Breast epithelium (tissue), 3 donors: ENCODE measurements at regions not wholly inside any gene's neighbourhood (a gene's known extent, or its start where the extent isn't known, plus 50 kb on each side); places are given as distances from the start of the nearest gene placed in this dataset.

Experiments
- POLR2A ChIP-seq: fragments of 450-650 bp; IDR thresholded peaks from one replicate; pipeline ENCODE4 v1.6.1; 2016; ENCODE audit warnings: antibody characterized with exemption, mild to moderate bottlenecking, moderate library complexity
- TF ChIP-seq, protein P1 (sequence below), 3 donors: fragments of 450-650 bp; IDR thresholded peaks; one replicate each; pipeline ENCODE4 v1.5.1; 2016 to 2017; ENCODE audit warnings: antibody characterized with exemption in 3 of 3, mild to moderate bottlenecking in 3 of 3, moderate library complexity in 3 of 3

DNA sequence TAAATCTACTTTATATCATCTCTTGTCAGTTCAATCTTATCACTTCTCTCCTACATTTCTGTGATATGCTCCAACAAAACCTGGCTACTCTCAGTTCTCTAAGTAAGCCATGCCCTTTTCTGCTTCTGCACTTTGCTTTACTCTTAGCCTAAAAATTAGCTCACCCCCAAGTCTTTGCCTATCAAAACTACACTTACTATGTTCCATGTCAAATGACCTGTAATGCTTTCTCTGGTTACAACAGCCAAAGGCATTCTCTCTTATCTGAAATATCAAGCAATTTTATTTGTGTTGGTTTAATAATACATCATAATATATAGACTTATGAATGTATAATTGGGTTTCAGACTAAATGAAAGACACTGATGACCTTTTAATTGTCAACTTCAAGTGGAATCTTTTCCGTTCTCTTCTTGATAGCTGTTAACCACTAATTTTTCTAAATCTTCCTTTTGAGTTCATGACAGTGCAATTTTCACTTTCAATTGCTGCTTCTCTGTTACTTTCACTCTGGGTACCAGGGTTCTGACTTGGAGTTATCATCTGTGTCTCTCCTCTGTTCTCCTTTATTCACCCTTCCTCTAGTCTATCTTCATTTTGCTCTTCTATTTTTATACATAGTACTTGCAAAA is 619.0 kb upstream of the GOLIM4 start:
- TF ChIP-seq, protein P1, sequence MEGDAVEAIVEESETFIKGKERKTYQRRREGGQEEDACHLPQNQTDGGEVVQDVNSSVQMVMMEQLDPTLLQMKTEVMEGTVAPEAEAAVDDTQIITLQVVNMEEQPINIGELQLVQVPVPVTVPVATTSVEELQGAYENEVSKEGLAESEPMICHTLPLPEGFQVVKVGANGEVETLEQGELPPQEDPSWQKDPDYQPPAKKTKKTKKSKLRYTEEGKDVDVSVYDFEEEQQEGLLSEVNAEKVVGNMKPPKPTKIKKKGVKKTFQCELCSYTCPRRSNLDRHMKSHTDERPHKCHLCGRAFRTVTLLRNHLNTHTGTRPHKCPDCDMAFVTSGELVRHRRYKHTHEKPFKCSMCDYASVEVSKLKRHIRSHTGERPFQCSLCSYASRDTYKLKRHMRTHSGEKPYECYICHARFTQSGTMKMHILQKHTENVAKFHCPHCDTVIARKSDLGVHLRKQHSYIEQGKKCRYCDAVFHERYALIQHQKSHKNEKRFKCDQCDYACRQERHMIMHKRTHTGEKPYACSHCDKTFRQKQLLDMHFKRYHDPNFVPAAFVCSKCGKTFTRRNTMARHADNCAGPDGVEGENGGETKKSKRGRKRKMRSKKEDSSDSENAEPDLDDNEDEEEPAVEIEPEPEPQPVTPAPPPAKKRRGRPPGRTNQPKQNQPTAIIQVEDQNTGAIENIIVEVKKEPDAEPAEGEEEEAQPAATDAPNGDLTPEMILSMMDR (IDR thresholded peaks at IDR 0.05): no peak
- TF ChIP-seq POLR2A: no peak
